B cell (primary cell): ENCODE measurements at regions not wholly inside any gene's neighbourhood (a gene's known extent, or its start where the extent isn't known, plus 50 kb on each side); places are given as distances from the start of the nearest gene placed in this dataset.

Experiments
- ATAC-seq: fragments of 200-7000 bp; cut with Tn5 transposase; one replicate; pipeline ENCODE4 v1.10.0; 2021; ENCODE audit warnings: low read depth, mild to moderate bottlenecking, moderate number of reproducible peaks, moderate library complexity
- CTCF ChIA-PET: fragments of 350-600 bp; sonication (Branson Sonifier 250); formaldehyde crosslinking; loops from one replicate; lab custom pipeline; 2021; ENCODE audit warnings: antibody characterized with exemption, inconsistent platforms; lab: Charles Lee
- POLR2A ChIA-PET: fragments of 350-600 bp; sonication (Branson Sonifier 250); formaldehyde crosslinking; loops from one replicate; lab custom pipeline; 2021; ENCODE audit warnings: antibody characterized with exemption; lab: Charles Lee
- DNase-seq: peaks from one replicate; pipeline ENCODE4 v3.0.0; 2013
- H2AFZ ChIP-seq: 2 replicates; pipeline ENCODE4 v1.6.1; 2012; ENCODE audit warnings: mild to moderate bottlenecking, low read depth, low read length; ENCODE audit not compliant: insufficient read depth, poor library complexity, severe bottlenecking
- H3K27ac ChIP-seq, 2 donors: 1 replicate in 1 of 2; 2 replicates in 1 of 2; pipeline ENCODE4 v1.5.1; 2012 to 2013; ENCODE audit warnings: low read length in 2 of 2, mild to moderate bottlenecking in 2 of 2, moderate library complexity in 1 of 2
- H3K27me3 ChIP-seq, 4 experiments: fragments of 200-600 bp in 1 of 4; sonication (generic) in 1 of 4; replicated peaks in 1 of 4; 1 replicate in 2 of 4; 2 replicates in 2 of 4; pipeline versions ENCODE4 v1.6.1 to v1.7.0; 2013 to 2016; ENCODE audit warnings: low read length in 3 of 4, mild to moderate bottlenecking in 2 of 4, mixed read lengths in 1 of 4, moderate library complexity in 1 of 4; ENCODE audit not compliant: insufficient read depth in 4 of 4, control insufficient read depth in 3 of 4; ENCODE audit errors: control extremely low read depth in 1 of 4
- H3K36me3 ChIP-seq, 2 experiments: replicated peaks in 1 of 2; 1 replicate in 1 of 2; 2 replicates in 1 of 2; pipeline versions ENCODE4 v1.6.1 to v1.7.1; 2013; ENCODE audit warnings: low read length in 1 of 2; ENCODE audit not compliant: insufficient read depth in 2 of 2, control insufficient read depth in 1 of 2; ENCODE audit errors: control extremely low read depth in 1 of 2, extremely low read depth in 1 of 2
- H3K4me1 ChIP-seq, 2 donors: fragments of 200-600 bp in 1 of 2; sonication (generic) in 1 of 2; 1 replicate in 1 of 2; 2 replicates in 1 of 2; pipeline versions ENCODE4 v1.5.1 to v1.6.1; 2013 to 2017; ENCODE audit warnings: low read length in 2 of 2; ENCODE audit not compliant: control insufficient read depth in 2 of 2, insufficient read depth in 2 of 2
- H3K4me2 ChIP-seq: replicated peaks from 2 replicates; pipeline ENCODE3; 2012; ENCODE audit warnings: mild to moderate bottlenecking, low read depth, low read length; ENCODE audit not compliant: poor library complexity, severe bottlenecking
- H3K4me3 ChIP-seq, 5 experiments: fragments of 200-600 bp in 1 of 5; sonication (generic) in 1 of 5; 1 replicate in 3 of 5; 2 replicates in 2 of 5; pipeline versions ENCODE4 v1.5.1 to v1.7.0; 2011 to 2016; ENCODE audit warnings: low read length in 4 of 5, mild to moderate bottlenecking in 4 of 5, low read depth in 2 of 5, control low read depth in 1 of 5, moderate library complexity in 1 of 5; ENCODE audit not compliant: insufficient read depth in 1 of 5; ENCODE audit errors: control extremely low read depth in 1 of 5, extremely low read depth in 1 of 5
- H3K79me2 ChIP-seq: fragments of 200-600 bp; sonication (generic); one replicate; pipeline ENCODE4 v1.6.0; 2016; ENCODE audit warnings: low read length; ENCODE audit not compliant: control insufficient read depth, insufficient read depth
- H3K9ac ChIP-seq: fragments of 200-600 bp; sonication (generic); 2 replicates; pipeline ENCODE4 v1.6.1; 2017; ENCODE audit warnings: mild to moderate bottlenecking, low read length, moderate library complexity
- H3K9me3 ChIP-seq, 3 donors: one replicate each; pipeline versions ENCODE4 v1.6.1 to v1.7.1; 2013; ENCODE audit warnings: low read length in 2 of 3; ENCODE audit not compliant: control insufficient read depth in 2 of 3, insufficient read depth in 1 of 3; ENCODE audit errors: control extremely low read depth in 1 of 3
- H4K20me1 ChIP-seq: 2 replicates; pipeline ENCODE4 v1.6.0; 2012; ENCODE audit warnings: mild to moderate bottlenecking, low read length; ENCODE audit not compliant: insufficient read depth, control insufficient read depth, poor library complexity, severe bottlenecking
- H3K27ac Mint-ChIP-seq: one replicate; pipeline ENCODE4 v1.8.0; 2021; ENCODE audit warnings: mixed read lengths
- H3K27me3 Mint-ChIP-seq: one replicate; pipeline ENCODE4 v1.8.0; 2021; ENCODE audit warnings: mixed read lengths
- H3K4me1 Mint-ChIP-seq: one replicate; pipeline ENCODE4 v1.8.0; 2021; ENCODE audit warnings: mixed read lengths
- H3K4me3 Mint-ChIP-seq: one replicate; pipeline ENCODE4 v1.8.0; 2021; ENCODE audit warnings: mixed read lengths
- H3K9me3 Mint-ChIP-seq: one replicate; pipeline ENCODE4 v1.8.0; 2022; ENCODE audit warnings: mixed read lengths; ENCODE audit not compliant: insufficient read depth
- CTCF ChIP-seq: fragments of 200-600 bp; IDR thresholded peaks from one replicate; pipeline ENCODE4 v1.8.0; 2022; ENCODE audit warnings: antibody characterized with exemption, mild to moderate bottlenecking
- EZH2 ChIP-seq: IDR thresholded peaks from 2 replicates; pipeline ENCODE4 v1.6.1; 2012; ENCODE audit warnings: borderline replicate concordance, low read depth, mild to moderate bottlenecking, moderate library complexity, low read length; ENCODE audit not compliant: insufficient read depth, poor library complexity, severe bottlenecking
- WGBS: methylation state at CpG from one replicate; pipeline ENCODE4 v1.1.5; 2013; ENCODE audit warnings: missing lambda C conversion rate; ENCODE audit not compliant: insufficient coverage; 5-methylcytosine and 5-hydroxymethylcytosine counted together
- intact Hi-C: fragments of 100-400 bp; cut with micrococcal nuclease; formaldehyde crosslinking; loops from one replicate; pipeline ENCODE4 v1.10.0; 2022

GRCh38 chr18:62632788-62633455, 82.4 kb upstream of the PHLPP1 start:
- intact Hi-C loops, result no loop called here
- Histone ChIP-seq H3K4me3 (no peak overlapping the region), H4K20me1 (no peaks in the 10 kb centered on the region), H3K79me2 (no peaks in the 10 kb centered on the region), H3K27ac (no peak overlapping the region), H3K27me3 (no peaks in the 10 kb centered on the region), H2AFZ (no peak overlapping the region), H3K4me1 (no peaks in the 10 kb centered on the region), H3K9ac (no peak overlapping the region), H3K36me3 (no peaks in the 10 kb centered on the region), H3K4me2 (no peak overlapping the region), H3K9me3 (peaks cover 0 to 5% (median 2%) of the 10 kb centered on the region in 3 donors)
- H3K4me3 Mint-ChIP-seq, result no peak overlapping the region
- TF ChIP-seq CTCF, result no peak
- no peak for TF ChIP-seq EZH2
- DNase-seq (no peak), ATAC-seq (no peak)
- peaks cover 2% of the 10 kb centered on the region for H3K9me3 Mint-ChIP-seq
- no peak overlapping the region for H3K27ac Mint-ChIP-seq
- H3K27me3 Mint-ChIP-seq, result peaks cover 16% of the 10 kb centered on the region
- ChIA-PET POLR2A (no interaction called here), CTCF (no interaction called here)
- WGBS, result 78% methylated on average over 1 of the region's 3 CpGs
- no peaks in the 10 kb centered on the region for H3K4me1 Mint-ChIP-seq

GRCh38 chr18:62634458-62634857, 80.9 kb upstream of the PHLPP1 start:
- H3K4me2 ChIP-seq, result no peak overlapping the region
- H3K9ac ChIP-seq, result no peak overlapping the region
- H4K20me1 ChIP-seq, result no peaks in the 10 kb centered on the region
- Mint-ChIP-seq H3K27me3 (peaks cover 15% of the 10 kb centered on the region), H3K4me1 (no peaks in the 10 kb centered on the region), H3K4me3 (no peak overlapping the region), H3K9me3 (no peaks in the 10 kb centered on the region), H3K27ac (no peak overlapping the region)
- no peak for ATAC-seq
- no peaks in the 10 kb centered on the region for H3K79me2 ChIP-seq
- H3K27me3 ChIP-seq, result no peaks in the 10 kb centered on the region
- no peak overlapping the region for H2AFZ ChIP-seq
- WGBS, result 83% methylated on average over 1 of the region's 2 CpGs
- POLR2A ChIA-PET, result no interaction called here
- no peaks in the 10 kb centered on the region for H3K36me3 ChIP-seq
- CTCF ChIA-PET, result no interaction called here
- intact Hi-C loops, result no loop called here
- H3K9me3 ChIP-seq, result no peaks in the 10 kb centered on the region
- no peak for DNase-seq
- no peak overlapping the region for H3K4me3 ChIP-seq
- TF ChIP-seq EZH2 (no peak), CTCF (no peak)
- no peaks in the 10 kb centered on the region for H3K4me1 ChIP-seq
- H3K27ac ChIP-seq, result no peak overlapping the region
